HG02852 (cell line): ENCODE measurements at regions not wholly inside any gene's neighbourhood (a gene's known extent, or its start where the extent isn't known, plus 50 kb on each side); places are given as distances from the start of the nearest gene placed in this dataset.

Source experiments
- ATAC-seq: cut with Tn5 transposase; IDR thresholded peaks from one replicate; pipeline ENCODE4 v1.9.1; 2021; ENCODE audit warnings: mild to moderate bottlenecking, moderate library complexity; ENCODE audit not compliant: unreplicated experiment

- no peak for ATAC-seq
Observed at GRCh38 chr12:24425601-24425970, 476.1 kb upstream of the SOX5 start.

- no peak for ATAC-seq
Observed at GRCh38 chr12:24424889-24425600, 475.6 kb upstream of the SOX5 start.

DNA sequence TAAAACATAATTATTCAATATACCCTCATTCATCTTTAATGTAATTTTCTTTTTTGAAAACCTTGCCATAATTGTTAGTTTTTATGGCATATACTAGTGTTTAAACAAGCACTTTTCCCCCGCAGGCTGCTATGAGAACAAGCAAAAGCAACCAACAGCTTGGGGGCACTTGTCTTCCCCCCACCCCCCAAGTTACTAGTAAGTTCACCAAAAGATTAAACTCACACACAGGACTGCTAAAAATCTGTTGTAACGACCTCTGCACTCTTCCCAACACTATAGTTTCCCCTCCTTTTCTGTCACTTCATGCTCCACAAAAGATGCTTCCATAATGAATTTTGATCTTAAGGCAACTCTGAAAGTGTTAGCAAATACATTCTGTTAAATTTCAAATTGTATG, 474.9 kb upstream of the SOX5 start:
- ATAC-seq, result no peak

GRCh38 chr12:24423611-24424010, 474.1 kb upstream of the SOX5 start:
- no peak for ATAC-seq

GRCh38 chr12:24421759-24422158, 472.3 kb upstream of the SOX5 start:
- no peak for ATAC-seq

DNA sequence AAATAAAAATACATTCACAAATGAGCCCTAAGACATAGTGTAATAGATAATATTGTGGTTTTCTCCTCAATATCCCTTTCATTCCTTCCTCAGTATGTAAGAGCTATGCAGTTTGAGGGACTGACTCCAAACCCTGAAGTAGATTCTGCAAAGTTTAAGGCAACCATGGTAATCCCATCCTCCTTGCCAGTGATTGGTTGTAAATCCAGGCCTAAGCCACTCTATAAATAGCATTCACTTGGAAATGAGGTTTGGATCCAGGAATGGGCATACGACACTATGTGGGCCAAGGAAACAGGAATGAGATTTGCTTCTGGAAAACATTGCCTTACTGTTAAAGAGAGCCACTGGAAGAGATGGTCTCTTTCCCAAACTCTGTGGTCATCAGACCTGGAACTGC, 468.7 kb upstream of the SOX5 start:
- no peak for ATAC-seq

GRCh38 chr12:24416423-24417109, 467.1 kb upstream of the SOX5 start:
- no peak for ATAC-seq

DNA sequence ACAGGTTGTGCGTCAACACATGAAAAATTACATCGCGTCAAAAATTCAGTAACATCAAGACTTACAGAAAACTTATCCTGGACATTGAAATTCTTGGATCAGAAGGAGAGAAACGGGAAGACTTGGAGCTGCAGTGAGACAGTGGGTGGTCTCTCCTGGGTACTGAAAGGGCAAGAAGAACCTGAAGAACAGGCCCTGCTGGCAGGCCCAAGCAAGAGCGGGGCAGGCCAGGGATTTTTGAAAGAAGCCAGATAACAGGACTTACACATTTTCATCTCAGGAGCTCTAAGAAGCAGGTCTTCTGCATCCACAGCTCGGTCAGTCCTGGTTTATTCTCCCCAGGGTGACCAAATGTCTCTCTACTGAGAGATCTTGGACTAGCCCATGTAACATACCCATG, 466.5 kb upstream of the SOX5 start:
- ATAC-seq, result no peak

- no peak for ATAC-seq
Observed at GRCh38 chr12:24414480-24414879, 465.0 kb upstream of the SOX5 start.

- no peak for ATAC-seq
Observed at GRCh38 chr12:24411948-24412347, 462.5 kb upstream of the SOX5 start.

GRCh38 chr12:24409868-24410267, 460.4 kb upstream of the SOX5 start:
- no peak for ATAC-seq

GRCh38 chr12:24408305-24408704, 458.8 kb upstream of the SOX5 start:
- ATAC-seq, result no peak

GRCh38 chr12:24407884-24408283, 458.4 kb upstream of the SOX5 start:
- ATAC-seq, result no peak

DNA sequence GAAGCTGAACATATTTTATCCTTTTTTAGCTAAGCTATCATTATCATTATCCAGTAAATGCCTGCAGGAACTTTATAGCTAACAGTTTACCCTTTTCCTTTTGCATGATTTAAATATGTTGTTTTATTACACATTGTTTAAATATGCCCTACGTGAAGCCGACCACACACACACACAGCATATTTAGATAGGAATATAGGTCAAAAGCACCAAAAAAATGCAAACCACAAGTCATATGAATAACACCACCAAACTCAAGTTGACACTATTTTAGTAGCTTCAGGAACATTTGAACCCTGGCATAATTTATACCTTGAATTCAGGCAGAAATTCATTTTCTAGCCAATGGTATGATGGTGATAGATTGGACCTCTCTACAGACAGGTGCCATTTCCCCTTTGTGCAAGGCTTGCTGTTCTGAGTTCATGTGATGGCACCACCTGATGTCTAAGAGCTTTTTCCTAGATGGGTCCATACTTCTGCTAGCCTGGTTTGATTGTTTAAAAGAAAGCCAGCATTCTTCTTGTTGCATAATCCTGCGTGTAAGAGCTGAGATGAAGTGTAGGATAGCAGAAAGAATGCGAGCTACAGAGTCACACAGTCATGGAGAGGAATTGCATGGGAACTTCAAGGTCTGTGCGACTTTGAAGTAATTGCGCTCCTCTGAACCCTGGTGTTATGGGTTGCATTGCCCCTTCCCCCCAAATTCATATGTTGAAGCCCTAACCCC, 454.8 kb upstream of the SOX5 start:
- ATAC-seq, result no peak

DNA sequence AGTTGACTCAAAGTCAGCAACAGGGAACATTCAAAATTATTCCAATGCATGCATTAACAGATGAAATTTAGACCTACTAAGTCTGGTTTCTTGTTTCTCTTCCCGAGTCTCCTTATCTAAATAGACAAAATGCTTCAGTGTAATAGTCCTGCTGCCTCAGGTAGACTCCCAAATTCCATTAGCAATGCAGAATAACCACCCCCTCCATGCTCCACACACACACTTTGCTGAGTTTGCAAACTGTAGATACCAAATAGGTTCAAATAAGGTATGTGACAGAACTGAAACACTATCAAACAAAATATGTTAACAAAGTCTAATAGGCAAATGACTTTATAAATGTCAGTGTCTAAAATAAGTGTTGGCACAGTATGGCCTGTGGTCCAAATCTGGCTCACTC, 451.1 kb upstream of the SOX5 start:
- ATAC-seq, result no peak

- peak; percentile 66 for ATAC-seq
Observed at GRCh38 chr12:24398605-24399004, 449.1 kb upstream of the SOX5 start.

DNA sequence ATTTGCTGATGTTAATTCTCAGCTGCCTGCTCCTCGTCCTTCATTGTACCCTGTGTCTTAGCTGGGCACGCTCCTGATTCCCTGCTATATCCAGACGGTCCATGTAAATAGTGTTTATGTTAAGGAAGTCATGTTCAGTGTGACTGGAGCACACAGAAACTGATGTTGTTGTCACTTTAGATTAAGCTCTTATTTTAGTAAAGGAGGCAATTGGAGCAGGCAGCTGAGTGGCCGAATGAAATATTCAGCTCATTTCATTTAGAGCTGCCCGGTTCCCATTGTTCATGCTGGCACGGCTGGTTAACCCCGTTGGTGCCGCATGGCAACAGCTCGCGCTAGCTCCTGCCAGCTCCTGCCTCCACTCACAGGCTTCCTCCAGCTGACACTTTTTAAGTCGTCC, 446.8 kb upstream of the SOX5 start:
- no peak for ATAC-seq

DNA sequence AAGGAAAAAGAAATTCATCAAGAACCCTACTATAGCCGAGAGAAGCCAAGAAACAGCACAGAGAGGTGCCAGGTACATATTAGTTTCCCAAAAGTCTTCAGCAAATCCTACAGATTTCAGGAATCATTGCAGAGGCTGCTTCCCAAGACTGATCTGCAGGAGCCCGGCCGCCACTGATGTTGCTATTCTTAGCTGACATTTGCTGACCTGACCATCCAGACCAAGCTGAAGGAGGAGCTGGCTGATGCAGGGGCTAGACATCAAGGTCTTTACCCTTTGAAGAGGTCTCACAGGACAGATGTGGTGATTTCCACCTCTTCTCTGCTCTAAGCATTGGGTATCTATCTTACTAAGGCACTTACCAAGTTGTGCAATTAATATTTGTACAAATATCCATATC, 444.8 kb upstream of the SOX5 start:
- ATAC-seq, result no peak

DNA sequence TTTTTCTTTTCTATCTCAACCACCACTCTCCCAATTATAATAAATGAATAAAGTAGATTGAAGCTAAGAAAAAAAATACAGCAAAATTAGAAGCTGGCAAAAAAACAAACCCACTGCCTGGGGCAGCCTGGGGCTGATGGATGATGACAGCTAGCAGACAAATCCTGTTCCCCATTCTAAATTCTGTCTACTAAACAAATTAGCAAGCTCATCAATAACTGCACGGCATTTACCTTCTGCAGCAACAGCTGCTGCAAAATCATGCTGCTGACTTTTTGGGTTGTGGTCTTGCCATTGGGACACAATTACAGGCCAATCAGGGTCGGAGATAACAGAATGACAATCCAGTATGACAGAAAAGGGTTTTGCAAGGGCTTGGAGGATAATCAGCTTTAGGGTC, 443.6 kb upstream of the SOX5 start:
- ATAC-seq, result no peak

DNA sequence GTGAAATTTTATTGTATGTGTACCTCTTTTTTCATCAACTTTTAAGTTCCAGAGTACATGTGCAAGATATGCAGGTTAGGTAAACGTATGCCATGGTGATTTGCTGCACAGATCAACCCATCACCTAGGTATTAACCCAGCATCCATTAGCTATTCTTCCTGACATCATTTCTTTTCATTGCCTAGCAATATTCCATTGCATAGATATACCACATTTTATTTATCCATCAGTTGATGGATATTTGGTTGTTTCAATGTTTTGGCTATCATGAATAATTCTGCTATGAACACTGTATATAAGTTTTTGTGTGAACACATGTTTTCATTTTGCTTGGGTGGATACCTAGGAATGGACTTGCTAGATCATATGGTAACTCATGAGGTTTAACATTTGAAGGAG, 439.9 kb upstream of the SOX5 start:
- no peak for ATAC-seq

- no peak for ATAC-seq
Observed at GRCh38 chr12:24387381-24387780, 437.9 kb upstream of the SOX5 start.

- no peak for ATAC-seq
Observed at GRCh38 chr12:24386836-24387235, 437.4 kb upstream of the SOX5 start.
